ENCODE measurements at regions not wholly inside any gene's neighbourhood (a gene's known extent, or its start where the extent isn't known, plus 50 kb on each side); places are given as distances from the start of the nearest gene placed in this dataset.

- no peak overlapping the region for H3K4me3 ChIP-seq
- DNase-seq (ENCODE audit: low read depth in 1 of 2, low spot score in 1 of 2) (no peak), FAIRE-seq (no peak), ATAC-seq (no peak)
- no peak for TF ChIP-seq HES2 (IDR thresholded peaks at IDR 0.05)
- TF ChIP-seq POLR2A (IDR thresholded peaks at IDR 0.05; ENCODE audit: low read length), result no peak
- no peak for TF ChIP-seq RCOR1 (IDR thresholded peaks at IDR 0.05; ENCODE audit: low read depth, low read length)
- no peak for TF ChIP-seq RARB (CRISPR knock-in tag; IDR thresholded peaks at IDR 0.05)
- TF ChIP-seq CEBPB (IDR thresholded peaks at IDR 0.05), result no peak
- TF ChIP-seq ZNF302 (CRISPR knock-in tag; IDR thresholded peaks at IDR 0.05), result no peak
- TF ChIP-seq NPAS2 (CRISPR knock-in tag; IDR thresholded peaks at IDR 0.05; ENCODE audit: borderline replicate concordance), result no peak
- no peak for TF ChIP-seq RFX5 (IDR thresholded peaks at IDR 0.05)
- H3K4me2 ChIP-seq, result no peak overlapping the region
- POLR2A ChIA-PET, result no interaction called here
- no peaks in the 10 kb centered on the region for H3K9me3 ChIP-seq
- no peaks in the 10 kb centered on the region for H3K4me1 ChIP-seq
- CTCF ChIA-PET, result interaction anchor here (0.6 kb wide), 1 partner anchor 241 kb away, joined by 3 read pairs; no protein-coding TSS in a partner anchor
- 47% methylated on average over 16 of the region's 19 CpGs for WGBS (ENCODE audit: missing lambda C conversion rate)
- no peak overlapping the region for H3K27ac ChIP-seq
Measured at GRCh38 chr18:46302528-46303485, 198.6 kb downstream of the HAUS1 start.

- TF ChIP-seq FOXS1 (CRISPR knock-in tag; IDR thresholded peaks at IDR 0.05) (no peak), TP53 (CRISPR knock-in tag; IDR thresholded peaks at IDR 0.05) (no peak), NFE2L2 (conservative IDR thresholded peaks at IDR 0.05; ENCODE audit: low read length) (no peak), KDM1A (IDR thresholded peaks at IDR 0.05; ENCODE audit: low read depth) (no peak), HOXA7 (CRISPR knock-in tag; IDR thresholded peaks at IDR 0.05) (no peak), EP300 (IDR thresholded peaks at IDR 0.05) (no peak), CBX2 (IDR thresholded peaks at IDR 0.05; ENCODE audit: borderline replicate concordance, low read depth) (no peak), POLR2A (IDR thresholded peaks at IDR 0.05; ENCODE audit: low read length) (no peak), RCOR1 (IDR thresholded peaks at IDR 0.05; ENCODE audit: low read depth, low read length) (no peak), KDM5A (IDR thresholded peaks at IDR 0.05) (no peak), MAX (IDR thresholded peaks at IDR 0.05) (no peak), ZSCAN20 (CRISPR knock-in tag; IDR thresholded peaks at IDR 0.05) (no peak), NPAS2 (CRISPR knock-in tag; IDR thresholded peaks at IDR 0.05; ENCODE audit: borderline replicate concordance) (no peak), REST (IDR thresholded peaks at IDR 0.05) (no peak), MAZ (IDR thresholded peaks at IDR 0.05; ENCODE audit: borderline replicate concordance, low read depth, low read length) (no peak), JUN (IDR thresholded peaks at IDR 0.05) (no peak), FOSB (CRISPR knock-in tag; IDR thresholded peaks at IDR 0.05) (no peak), BCL3 (IDR thresholded peaks at IDR 0.05) (no peak), FOSL2 (IDR thresholded peaks at IDR 0.05) (no peak), FOSL2 (CRISPR knock-in tag; IDR thresholded peaks at IDR 0.05) (no peak), RARB (CRISPR knock-in tag; IDR thresholded peaks at IDR 0.05) (no peak)
- POLR2A ChIA-PET, result no interaction called here
- H3K9me3 ChIP-seq, result no peaks in the 10 kb centered on the region
- WGBS (ENCODE audit: missing lambda C conversion rate), result 43% methylated on average over 2 of the region's 4 CpGs
- ATAC-seq (no peak), FAIRE-seq (no peak), DNase-seq (ENCODE audit: low read depth in 1 of 2, low spot score in 1 of 2) (no peak)
- H3K27ac ChIP-seq, result no peak overlapping the region
- H3K4me2 ChIP-seq, result no peak overlapping the region
- H3K4me3 ChIP-seq, result no peak overlapping the region
- CTCF ChIA-PET, result interaction anchor here (1.3 kb wide), 1 partner anchor 12 kb away, joined by 3 read pairs; no protein-coding TSS in a partner anchor
- H3K4me1 ChIP-seq, result no peaks in the 10 kb centered on the region
Measured at GRCh38 chr18:46310258-46310657, 206.1 kb downstream of the HAUS1 start.

Measured in A549 (cell line).